ENCODE measurements at regions not wholly inside any gene's neighbourhood (a gene's known extent, or its start where the extent isn't known, plus 50 kb on each side); places are given as distances from the start of the nearest gene placed in this dataset.

- no peak for DNase-seq (ENCODE audit: low read depth, low spot score)
Measured at GRCh38 chr7:131211500-131211899, 116.2 kb upstream of the MKLN1 start.

- DNase-seq (ENCODE audit: low read depth, low spot score): peak; percentile 38
Measured at GRCh38 chr7:131212114-131212513, 115.6 kb upstream of the MKLN1 start.

- DNase-seq (ENCODE audit: low read depth, low spot score): no peak
Measured at GRCh38 chr7:131218727-131219128, 108.9 kb upstream of the MKLN1 start.

GRCh38 chr7:131219312-131220041 lies 108.2 kb upstream of the MKLN1 start:
- DNase-seq (ENCODE audit: low read depth, low spot score): no peak

GRCh38 chr7:131221061-131221460 lies 106.6 kb upstream of the MKLN1 start:
- DNase-seq (ENCODE audit: low read depth, low spot score): no peak

- DNase-seq (ENCODE audit: low read depth, low spot score): no peak
Measured at GRCh38 chr7:131222171-131222570, 105.5 kb upstream of the MKLN1 start.

- no peak for DNase-seq (ENCODE audit: low read depth, low spot score)
Measured at GRCh38 chr7:131223151-131223550, 104.5 kb upstream of the MKLN1 start.

- no peak for DNase-seq (ENCODE audit: low read depth, low spot score)
Measured at GRCh38 chr7:131224996-131225395, 102.7 kb upstream of the MKLN1 start.

GRCh38 chr7:131225619-131226513 lies 101.8 kb upstream of the MKLN1 start:
- no peak for DNase-seq (ENCODE audit: low read depth, low spot score)

- no peak for DNase-seq (ENCODE audit: low read depth, low spot score)
Measured at GRCh38 chr7:131226514-131226865, 101.2 kb upstream of the MKLN1 start.

- no peak for DNase-seq (ENCODE audit: low read depth, low spot score)
Measured at GRCh38 chr7:131231381-131232220, 96.1 kb upstream of the MKLN1 start.

GRCh38 chr7:131232768-131233167 lies 94.9 kb upstream of the MKLN1 start:
- DNase-seq (ENCODE audit: low read depth, low spot score): no peak

GRCh38 chr7:131233193-131233592 lies 94.5 kb upstream of the MKLN1 start:
- DNase-seq (ENCODE audit: low read depth, low spot score): no peak

- DNase-seq (ENCODE audit: low read depth, low spot score): no peak
Measured at GRCh38 chr7:131234719-131235488, 92.8 kb upstream of the MKLN1 start.

- no peak for DNase-seq (ENCODE audit: low read depth, low spot score)
Measured at GRCh38 chr7:131235489-131236317, 92.0 kb upstream of the MKLN1 start.

GRCh38 chr7:131236318-131236672 lies 91.4 kb upstream of the MKLN1 start:
- DNase-seq (ENCODE audit: low read depth, low spot score): no peak

GRCh38 chr7:131238347-131238931 lies 89.2 kb upstream of the MKLN1 start:
- no peak for DNase-seq (ENCODE audit: low read depth, low spot score)

GRCh38 chr7:131241386-131241785 lies 86.3 kb upstream of the MKLN1 start:
- no peak for DNase-seq (ENCODE audit: low read depth, low spot score)

GRCh38 chr7:131242123-131242650 lies 85.5 kb upstream of the MKLN1 start:
- no peak for DNase-seq (ENCODE audit: low read depth, low spot score)

Measured in iPS DF 19.7 (cell line).